ENCODE measurements at regions not wholly inside any gene's neighbourhood (a gene's known extent, or its start where the extent isn't known, plus 50 kb on each side); places are given as distances from the start of the nearest gene placed in this dataset.

GRCh38 chr5:38032149-38032548 is 192.3 kb upstream of the GDNF start:
- DNase-seq = no peak
- ChIA-PET POLR2A (no interaction called here), CTCF (no interaction called here)
- Mint-ChIP-seq H3K36me3 (no peaks in the 10 kb centered on the region), H3K9me3 (no peaks in the 10 kb centered on the region), H3K4me3 (no peak overlapping the region), H3K4me1 (ENCODE audit: low read depth) (no peaks in the 10 kb centered on the region), H3K27ac (no peak overlapping the region), H3K27me3 (no peaks in the 10 kb centered on the region)
- intact Hi-C loops (cut with micrococcal nuclease) = no loop called here

DNA sequence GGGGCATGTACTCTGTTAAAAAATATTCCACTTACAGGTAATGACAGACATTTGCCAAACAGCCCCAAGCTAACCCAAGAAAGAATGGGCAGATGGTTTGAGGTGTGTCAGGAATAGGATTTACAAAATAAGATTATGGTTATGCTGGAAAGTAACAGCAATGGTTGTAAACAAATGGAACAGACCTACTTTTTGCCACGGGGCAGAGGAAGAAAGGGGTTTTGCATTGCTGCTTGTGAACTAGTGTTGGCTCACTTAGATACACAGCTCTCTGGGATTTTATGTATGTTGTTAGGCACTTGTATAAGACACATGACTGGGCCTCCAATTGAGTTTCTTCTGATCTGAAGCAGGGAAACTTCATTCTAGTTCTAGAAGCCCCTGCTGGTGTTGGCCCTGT is 191.5 kb upstream of the GDNF start:
- no peaks in the 10 kb centered on the region for H3K27me3 Mint-ChIP-seq
- no peak for DNase-seq
- intact Hi-C loops (cut with micrococcal nuclease) = no loop called here
- CTCF ChIA-PET = no interaction called here
- POLR2A ChIA-PET = no interaction called here
- no peak overlapping the region for H3K4me3 Mint-ChIP-seq
- H3K4me1 Mint-ChIP-seq (ENCODE audit: low read depth) = no peaks in the 10 kb centered on the region
- no peaks in the 10 kb centered on the region for H3K9me3 Mint-ChIP-seq
- no peak overlapping the region for H3K27ac Mint-ChIP-seq
- no peaks in the 10 kb centered on the region for H3K36me3 Mint-ChIP-seq

GRCh38 chr5:38029397-38030065 is 189.7 kb upstream of the GDNF start:
- H3K27ac Mint-ChIP-seq = no peak overlapping the region
- no peaks in the 10 kb centered on the region for H3K27me3 Mint-ChIP-seq
- no peaks in the 10 kb centered on the region for H3K36me3 Mint-ChIP-seq
- intact Hi-C loops (cut with micrococcal nuclease) = no loop called here
- POLR2A ChIA-PET = no interaction called here
- no peaks in the 10 kb centered on the region for H3K4me1 Mint-ChIP-seq (ENCODE audit: low read depth)
- CTCF ChIA-PET = no interaction called here
- H3K4me3 Mint-ChIP-seq = no peak overlapping the region
- H3K9me3 Mint-ChIP-seq = no peaks in the 10 kb centered on the region
- DNase-seq = no peak

DNA sequence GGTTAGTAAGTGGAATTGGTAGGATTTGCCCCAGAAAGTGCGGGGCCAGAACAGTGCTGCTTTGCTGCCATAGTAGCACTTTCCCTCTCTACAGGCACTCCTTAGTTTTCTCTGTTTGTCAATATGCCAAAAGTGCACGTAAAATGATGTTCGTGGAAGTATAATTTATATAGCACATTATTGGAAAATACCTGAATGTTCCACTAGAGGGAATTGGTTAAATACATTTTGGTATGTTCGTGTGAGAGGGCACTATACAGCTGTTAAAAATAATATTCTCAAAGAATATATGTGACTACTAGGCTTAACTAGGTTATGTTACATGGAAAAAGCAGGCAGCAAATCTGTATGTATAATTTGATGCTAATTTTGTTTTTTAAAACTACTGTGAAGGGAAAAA is 184.0 kb upstream of the GDNF start:
- ChIA-PET POLR2A (interaction anchor here (0.6 kb wide), 1 partner anchor 241 kb away, joined by 4 read pairs; no protein-coding TSS in a partner anchor), CTCF (no interaction called here)
- Mint-ChIP-seq H3K36me3 (no peaks in the 10 kb centered on the region), H3K27ac (no peak overlapping the region), H3K4me1 (ENCODE audit: low read depth) (no peaks in the 10 kb centered on the region), H3K4me3 (no peak overlapping the region), H3K27me3 (no peaks in the 10 kb centered on the region), H3K9me3 (no peaks in the 10 kb centered on the region)
- no peak for DNase-seq
- intact Hi-C loops (cut with micrococcal nuclease) = no loop called here

DNA sequence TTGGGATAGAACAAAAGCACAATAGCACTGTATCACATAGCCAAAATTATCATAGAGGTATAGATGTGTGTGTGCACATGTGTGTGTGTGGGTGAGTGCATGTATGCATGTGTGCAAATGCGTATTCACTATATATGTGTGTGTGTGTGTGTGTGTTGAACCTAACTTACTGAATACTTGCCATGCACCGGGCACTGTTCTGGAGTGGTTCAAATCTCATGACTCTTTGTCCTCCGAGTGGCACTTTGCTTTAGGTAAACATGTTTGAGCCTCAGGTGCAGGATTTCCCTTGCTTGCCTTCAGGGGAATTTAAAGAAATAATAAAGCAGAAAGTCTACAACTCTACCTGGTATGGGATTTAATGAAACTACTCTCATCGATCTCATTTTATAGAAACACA is 183.5 kb upstream of the GDNF start:
- H3K27ac Mint-ChIP-seq = no peak overlapping the region
- H3K27me3 Mint-ChIP-seq = no peaks in the 10 kb centered on the region
- H3K4me3 Mint-ChIP-seq = no peak overlapping the region
- no peaks in the 10 kb centered on the region for H3K9me3 Mint-ChIP-seq
- ChIA-PET POLR2A (interaction anchor here (0.6 kb wide), 1 partner anchor 241 kb away, joined by 4 read pairs; no protein-coding TSS in a partner anchor), CTCF (no interaction called here)
- H3K36me3 Mint-ChIP-seq = no peaks in the 10 kb centered on the region
- intact Hi-C loops (cut with micrococcal nuclease) = no loop called here
- DNase-seq = no peak
- H3K4me1 Mint-ChIP-seq (ENCODE audit: low read depth) = no peaks in the 10 kb centered on the region

- Mint-ChIP-seq H3K4me1 (ENCODE audit: low read depth) (no peaks in the 10 kb centered on the region), H3K9me3 (no peaks in the 10 kb centered on the region), H3K4me3 (no peak overlapping the region), H3K27me3 (no peaks in the 10 kb centered on the region), H3K27ac (no peak overlapping the region), H3K36me3 (no peaks in the 10 kb centered on the region)
- DNase-seq = no peak
- intact Hi-C loops (cut with micrococcal nuclease) = no loop called here
- CTCF ChIA-PET = interaction anchor here (0.6 kb wide), 1 partner anchor 796 kb away, joined by 3 read pairs; no protein-coding TSS in a partner anchor
- POLR2A ChIA-PET = no interaction called here
These were observed 182.8 kb upstream of the GDNF start for GRCh38 chr5:38022631-38023030.

DNA sequence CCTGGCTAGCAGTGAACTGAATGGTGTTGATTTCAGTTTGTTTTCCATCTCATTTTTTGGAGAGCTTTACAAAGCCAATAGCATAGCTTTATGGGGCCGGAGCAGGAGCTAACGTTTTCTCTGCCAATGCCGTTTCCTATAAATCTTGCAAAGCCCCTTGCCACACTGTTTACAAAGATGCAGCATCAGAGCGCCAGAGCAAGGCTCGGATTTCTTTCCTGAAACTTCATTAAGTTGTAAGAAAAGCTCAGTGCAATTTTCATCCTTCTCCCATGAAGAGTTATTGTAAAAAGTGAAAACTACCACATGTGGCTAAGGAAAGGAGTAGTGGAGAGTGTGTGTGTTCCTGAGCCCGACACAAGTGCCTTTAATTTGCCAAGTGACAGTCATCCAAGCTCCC is 178.2 kb upstream of the GDNF start:
- CTCF ChIA-PET = no interaction called here
- Mint-ChIP-seq H3K36me3 (no peaks in the 10 kb centered on the region), H3K4me1 (ENCODE audit: low read depth) (no peaks in the 10 kb centered on the region), H3K9me3 (no peaks in the 10 kb centered on the region), H3K27me3 (no peaks in the 10 kb centered on the region), H3K4me3 (no peak overlapping the region), H3K27ac (no peak overlapping the region)
- intact Hi-C loops (cut with micrococcal nuclease) = no loop called here
- no peak for DNase-seq
- POLR2A ChIA-PET = no interaction called here

GRCh38 chr5:38013107-38013506 is 173.3 kb upstream of the GDNF start:
- ChIA-PET CTCF (no interaction called here), POLR2A (no interaction called here)
- Mint-ChIP-seq H3K4me3 (no peak overlapping the region), H3K4me1 (ENCODE audit: low read depth) (no peaks in the 10 kb centered on the region), H3K9me3 (no peaks in the 10 kb centered on the region), H3K27ac (no peak overlapping the region), H3K27me3 (no peaks in the 10 kb centered on the region), H3K36me3 (no peaks in the 10 kb centered on the region)
- intact Hi-C loops (cut with micrococcal nuclease) = no loop called here
- DNase-seq = no peak

DNA sequence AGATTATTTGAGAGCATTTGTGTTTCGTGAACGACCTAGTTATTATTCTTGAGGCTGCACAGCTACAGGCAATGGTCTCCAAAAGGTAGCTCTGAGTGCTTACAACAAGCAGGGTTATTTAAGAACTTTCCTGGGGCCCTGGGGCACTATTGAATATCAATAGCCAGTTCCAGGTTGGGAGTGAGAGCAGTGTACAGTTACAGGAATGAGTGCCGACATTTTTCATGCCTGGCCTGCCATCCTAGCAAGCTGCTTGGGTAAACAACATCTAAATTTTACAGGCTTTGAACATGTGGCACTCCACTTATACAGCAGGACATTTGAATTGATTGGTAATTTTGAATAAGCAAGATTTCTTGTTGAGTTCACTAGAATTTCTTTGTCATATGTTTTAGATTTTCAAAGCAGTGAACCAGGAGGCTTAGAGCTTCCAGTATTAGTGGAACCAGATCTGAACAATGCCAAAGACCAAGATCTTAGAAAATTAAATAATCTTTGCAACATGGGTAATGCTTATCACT is 171.9 kb upstream of the GDNF start:
- no peaks in the 10 kb centered on the region for H3K27me3 Mint-ChIP-seq
- H3K9me3 Mint-ChIP-seq = no peaks in the 10 kb centered on the region
- no peak overlapping the region for H3K4me3 Mint-ChIP-seq
- no peak overlapping the region for H3K27ac Mint-ChIP-seq
- no peaks in the 10 kb centered on the region for H3K4me1 Mint-ChIP-seq (ENCODE audit: low read depth)
- ChIA-PET CTCF (no interaction called here), POLR2A (no interaction called here)
- intact Hi-C loops (cut with micrococcal nuclease) = no loop called here
- no peak for DNase-seq
- no peaks in the 10 kb centered on the region for H3K36me3 Mint-ChIP-seq

DNA sequence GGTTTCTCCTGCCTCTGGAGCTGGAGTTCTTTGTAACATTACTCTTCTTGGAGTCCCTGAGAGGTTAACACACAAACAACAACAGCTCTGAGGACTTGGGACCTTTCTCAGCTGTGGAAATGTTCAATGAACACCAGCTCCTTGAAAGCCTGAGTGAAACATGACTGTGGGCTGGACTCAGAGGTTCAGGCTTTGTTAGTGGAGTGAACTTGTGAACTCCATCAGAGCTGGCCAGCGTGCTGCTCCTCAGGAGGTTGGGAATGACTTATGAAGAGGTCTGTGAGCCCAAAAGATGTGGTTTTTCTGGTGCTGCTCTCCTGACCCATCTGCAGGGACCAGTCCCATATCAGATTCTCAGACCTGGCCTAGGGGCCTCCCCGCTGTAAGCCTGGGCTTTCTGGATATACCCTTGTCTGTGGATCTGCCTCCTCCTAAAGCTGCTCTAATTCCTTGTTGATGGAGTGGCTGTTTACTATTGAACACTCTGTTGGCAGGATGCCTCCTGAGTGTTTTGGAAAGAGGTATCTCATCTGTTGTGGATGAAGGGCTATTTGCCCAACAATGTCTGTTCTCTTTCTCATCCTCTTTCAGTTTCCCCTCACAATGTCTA is 170.0 kb upstream of the GDNF start:
- DNase-seq = no peak
- intact Hi-C loops (cut with micrococcal nuclease) = no loop called here
- H3K4me3 Mint-ChIP-seq = no peak overlapping the region
- ChIA-PET POLR2A (no interaction called here), CTCF (no interaction called here)
- H3K4me1 Mint-ChIP-seq (ENCODE audit: low read depth) = no peaks in the 10 kb centered on the region
- no peaks in the 10 kb centered on the region for H3K36me3 Mint-ChIP-seq
- H3K27ac Mint-ChIP-seq = no peak overlapping the region
- no peaks in the 10 kb centered on the region for H3K9me3 Mint-ChIP-seq
- H3K27me3 Mint-ChIP-seq = no peaks in the 10 kb centered on the region

GRCh38 chr5:38008198-38008597 is 168.4 kb upstream of the GDNF start:
- POLR2A ChIA-PET = no interaction called here
- Mint-ChIP-seq H3K27me3 (no peaks in the 10 kb centered on the region), H3K9me3 (no peaks in the 10 kb centered on the region), H3K36me3 (no peaks in the 10 kb centered on the region), H3K27ac (no peak overlapping the region), H3K4me1 (ENCODE audit: low read depth) (no peaks in the 10 kb centered on the region), H3K4me3 (no peak overlapping the region)
- CTCF ChIA-PET = no interaction called here
- intact Hi-C loops (cut with micrococcal nuclease) = no loop called here
- no peak for DNase-seq

DNA sequence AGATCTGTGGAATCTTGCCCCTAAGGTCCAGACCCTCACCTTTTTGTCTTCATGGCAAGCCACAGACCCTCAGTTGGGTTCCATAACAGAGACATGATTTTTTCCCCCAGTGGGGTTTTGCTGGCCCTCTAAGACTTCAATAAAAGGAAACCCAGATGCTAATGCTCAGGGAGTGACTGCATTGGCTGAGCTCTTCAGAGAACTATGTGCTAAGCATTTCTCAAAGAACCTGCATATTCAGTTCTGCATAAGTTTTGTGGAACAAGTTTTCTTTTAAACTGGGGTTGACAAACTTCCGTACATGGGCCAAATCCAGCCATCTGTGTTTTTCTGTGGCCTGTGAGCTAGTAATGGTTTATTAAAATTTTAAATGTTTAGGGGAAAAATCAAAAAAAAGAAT is 159.8 kb upstream of the GDNF start:
- ChIA-PET CTCF (no interaction called here), POLR2A (no interaction called here)
- Mint-ChIP-seq H3K27ac (no peak overlapping the region), H3K9me3 (no peaks in the 10 kb centered on the region), H3K4me3 (no peak overlapping the region), H3K36me3 (no peaks in the 10 kb centered on the region), H3K4me1 (ENCODE audit: low read depth) (no peaks in the 10 kb centered on the region), H3K27me3 (no peaks in the 10 kb centered on the region)
- no peak for DNase-seq
- intact Hi-C loops (cut with micrococcal nuclease) = no loop called here

GRCh38 chr5:37996918-37997317 is 157.1 kb upstream of the GDNF start:
- Mint-ChIP-seq H3K4me1 (ENCODE audit: low read depth) (no peaks in the 10 kb centered on the region), H3K27me3 (no peaks in the 10 kb centered on the region), H3K4me3 (no peak overlapping the region), H3K9me3 (no peaks in the 10 kb centered on the region), H3K27ac (no peak overlapping the region), H3K36me3 (no peaks in the 10 kb centered on the region)
- intact Hi-C loops (cut with micrococcal nuclease) = no loop called here
- CTCF ChIA-PET = no interaction called here
- DNase-seq = no peak
- POLR2A ChIA-PET = no interaction called here

Measured in activated CD4-positive, alpha-beta memory T cell treated with anti-CD3 and anti-CD28 coated beads for 36 hours (primary cell).